Vagina (tissue), 2 donors: ENCODE measurements at regions not wholly inside any gene's neighbourhood (a gene's known extent, or its start where the extent isn't known, plus 50 kb on each side); places are given as distances from the start of the nearest gene placed in this dataset.

Experiments used
- DNase-seq, 2 donors: peaks; one replicate each; pipeline ENCODE4 v3.0.0-alpha.2; 2017; ENCODE audit errors: extremely low spot score in 2 of 2
- H3K27ac ChIP-seq: fragments of 200-600 bp; sonication (generic); one replicate; pipeline ENCODE4 v1.5.1; 2019
- H3K27me3 ChIP-seq: fragments of 200-600 bp; sonication (generic); one replicate; pipeline ENCODE4 v1.5.1; 2019
- H3K36me3 ChIP-seq, 2 donors: fragments of 200-600 bp; sonication (generic); one replicate each; pipeline ENCODE4 v1.5.1; 2017 to 2019
- H3K4me1 ChIP-seq: fragments of 200-600 bp; sonication (generic); one replicate; pipeline ENCODE4 v1.5.1; 2019
- H3K4me3 ChIP-seq, 2 donors: fragments of 200-600 bp; sonication (generic); 1 replicate in 1 of 2; 2 replicates in 1 of 2; pipeline ENCODE4 v1.5.1; 2016 to 2019
- H3K9me3 ChIP-seq: fragments of 200-600 bp; sonication (generic); one replicate; pipeline ENCODE4 v1.5.1; 2019
- CTCF ChIP-seq, 3 experiments: fragments of 450-650 bp in 2 of 3; fragments of 200-600 bp in 1 of 3; sonication (generic) in 1 of 3; IDR thresholded peaks; one replicate each; pipeline ENCODE4 v1.5.1; 2017 to 2019; ENCODE audit warnings: antibody characterized with exemption in 3 of 3, mild to moderate bottlenecking in 2 of 3, moderate library complexity in 2 of 3
- POLR2A ChIP-seq, 2 donors: fragments of 450-650 bp; IDR thresholded peaks; one replicate each; pipeline ENCODE4 v1.6.1; 2017; ENCODE audit warnings: antibody characterized with exemption in 2 of 2, mild to moderate bottlenecking in 2 of 2, moderate library complexity in 2 of 2
- POLR2AphosphoS5 ChIP-seq, 2 donors: sonication (generic); formaldehyde crosslinking; IDR thresholded peaks; one replicate each; pipeline ENCODE4 v1.9.0; 2017; ENCODE audit warnings: antibody characterized with exemption in 2 of 2, mild to moderate bottlenecking in 2 of 2, low read depth in 1 of 2; ENCODE audit not compliant: insufficient read depth in 1 of 2
- intact Hi-C: fragments of 100-400 bp; cut with DNase I; formaldehyde crosslinking; loops from one replicate; pipeline ENCODE4 v1.15.1; 2023

- Histone ChIP-seq H3K4me1 (no peaks in the 10 kb centered on the region), H3K27me3 (no peaks in the 10 kb centered on the region), H3K36me3 (no peaks in the 10 kb centered on the region), H3K27ac (no peak overlapping the region), H3K4me3 (no peak overlapping the region), H3K9me3 (no peaks in the 10 kb centered on the region)
- TF ChIP-seq POLR2A (IDR thresholded peaks at IDR 0.05) (no peak), CTCF (IDR thresholded peaks at IDR 0.05) (no peak), POLR2AphosphoS5 (IDR thresholded peaks at IDR 0.05; ENCODE audit: insufficient read depth in 1 of 2, low read depth in 1 of 2) (no peak)
- intact Hi-C loops, result no loop called here
- no peak for DNase-seq
Observed at GRCh38 chr5:57950616-57951228, 468.1 kb upstream of the ACTBL2 start.

- no peak overlapping the region for H3K27ac ChIP-seq
- H3K36me3 ChIP-seq, result no peaks in the 10 kb centered on the region
- no peak for DNase-seq
- intact Hi-C loops, result no loop called here
- no peaks in the 10 kb centered on the region for H3K27me3 ChIP-seq
- no peak overlapping the region for H3K4me3 ChIP-seq
- TF ChIP-seq POLR2AphosphoS5 (IDR thresholded peaks at IDR 0.05; ENCODE audit: insufficient read depth in 1 of 2, low read depth in 1 of 2), result no peak
- TF ChIP-seq POLR2A (IDR thresholded peaks at IDR 0.05), result no peak
- TF ChIP-seq CTCF (IDR thresholded peaks at IDR 0.05), result no peak
- H3K9me3 ChIP-seq, result no peaks in the 10 kb centered on the region
- no peaks in the 10 kb centered on the region for H3K4me1 ChIP-seq
Observed at GRCh38 chr5:57948091-57948490, 465.5 kb upstream of the ACTBL2 start.

GRCh38 chr5:57947181-57947580, 464.6 kb upstream of the ACTBL2 start:
- Histone ChIP-seq H3K4me1 (no peaks in the 10 kb centered on the region), H3K27ac (no peak overlapping the region), H3K9me3 (no peaks in the 10 kb centered on the region), H3K4me3 (no peak overlapping the region), H3K36me3 (no peaks in the 10 kb centered on the region), H3K27me3 (no peaks in the 10 kb centered on the region)
- intact Hi-C loops, result no loop called here
- no peak for DNase-seq
- TF ChIP-seq POLR2A (IDR thresholded peaks at IDR 0.05) (no peak), POLR2AphosphoS5 (IDR thresholded peaks at IDR 0.05; ENCODE audit: insufficient read depth in 1 of 2, low read depth in 1 of 2) (no peak), CTCF (IDR thresholded peaks at IDR 0.05) (no peak)

- Histone ChIP-seq H3K4me1 (no peaks in the 10 kb centered on the region), H3K4me3 (no peak overlapping the region), H3K27me3 (no peaks in the 10 kb centered on the region), H3K9me3 (no peaks in the 10 kb centered on the region), H3K36me3 (no peaks in the 10 kb centered on the region), H3K27ac (no peak overlapping the region)
- no peak for DNase-seq
- intact Hi-C loops, result no loop called here
- TF ChIP-seq POLR2A (IDR thresholded peaks at IDR 0.05) (no peak), CTCF (IDR thresholded peaks at IDR 0.05) (no peak)
Observed at GRCh38 chr5:57940879-57941278, 458.3 kb upstream of the ACTBL2 start.

GRCh38 chr5:57940236-57940635, 457.6 kb upstream of the ACTBL2 start:
- Histone ChIP-seq H3K36me3 (no peaks in the 10 kb centered on the region), H3K27me3 (no peaks in the 10 kb centered on the region), H3K4me1 (no peaks in the 10 kb centered on the region), H3K9me3 (no peaks in the 10 kb centered on the region), H3K27ac (no peak overlapping the region), H3K4me3 (no peak overlapping the region)
- no peak for DNase-seq
- TF ChIP-seq CTCF (IDR thresholded peaks at IDR 0.05) (no peak), POLR2AphosphoS5 (IDR thresholded peaks at IDR 0.05; ENCODE audit: insufficient read depth in 1 of 2, low read depth in 1 of 2) (no peak), POLR2A (IDR thresholded peaks at IDR 0.05) (no peak)
- intact Hi-C loops, result no loop called here
